ENCODE measurements at regions not wholly inside any gene's neighbourhood (a gene's known extent, or its start where the extent isn't known, plus 50 kb on each side); places are given as distances from the start of the nearest gene placed in this dataset.

DNA sequence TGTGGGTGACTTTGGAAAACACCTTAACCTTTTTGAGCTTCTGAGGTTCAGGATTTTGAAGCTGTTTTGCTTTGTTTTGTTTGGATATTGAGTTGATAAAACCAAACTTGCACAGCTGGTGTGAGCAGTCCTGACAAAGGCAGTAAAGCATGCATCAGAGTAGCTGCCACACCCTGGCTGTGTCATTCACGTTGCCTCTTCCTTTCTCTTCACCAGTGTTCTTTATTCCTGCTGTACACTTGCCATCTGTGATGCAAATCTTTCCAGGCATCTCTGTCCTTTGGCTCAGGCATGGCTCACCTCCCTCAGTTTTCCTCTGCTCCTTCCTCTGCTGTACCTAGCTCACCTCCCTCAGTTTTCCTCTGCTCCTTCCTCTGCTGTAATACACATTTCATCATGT, 1850.2 kb upstream of the AGA start:
- Histone ChIP-seq H3K36me3 (ENCODE audit: insufficient read depth, low read length) (no peaks in the 10 kb centered on the region), H3K9me3 (ENCODE audit: insufficient read depth, low read depth, low read length) (no peaks in the 10 kb centered on the region), H3K9ac (ENCODE audit: low read length) (no peak overlapping the region), H3K27ac (ENCODE audit: low read depth, low read length) (no peak overlapping the region), H3K4me1 (ENCODE audit: insufficient read depth, low read length) (no peaks in the 10 kb centered on the region), H3K4me2 (ENCODE audit: low read length) (no peak overlapping the region), H3K4me3 (ENCODE audit: insufficient read depth, low read depth, low read length) (no peak overlapping the region), H2AFZ (ENCODE audit: low read depth, low read length) (no peak overlapping the region), H3K27me3 (ENCODE audit: insufficient read depth, low read length) (no peaks in the 10 kb centered on the region), H3K79me2 (ENCODE audit: insufficient read depth, low read length) (no peaks in the 10 kb centered on the region), H4K20me1 (ENCODE audit: insufficient read depth, low read length) (no peaks in the 10 kb centered on the region)
- no peak overlapping the region for H3K4me3 Mint-ChIP-seq (ENCODE audit: unreplicated experiment)
- H3K27ac Mint-ChIP-seq (ENCODE audit: unreplicated experiment): no peak overlapping the region
- no peaks in the 10 kb centered on the region for H3K36me3 Mint-ChIP-seq (ENCODE audit: low read depth, unreplicated experiment)
- no peak for FAIRE-seq
- H3K27me3 Mint-ChIP-seq (ENCODE audit: low read depth, unreplicated experiment): no peaks in the 10 kb centered on the region
- DNase-seq (ENCODE audit: low read depth): no peak
- H3K4me1 Mint-ChIP-seq (ENCODE audit: low read depth, unreplicated experiment): peaks cover 2% of the 10 kb centered on the region
- no peak for TF ChIP-seq EZH2 (IDR thresholded peaks at IDR 0.05; ENCODE audit: insufficient read depth, low read length)
- TF ChIP-seq, protein P1, sequence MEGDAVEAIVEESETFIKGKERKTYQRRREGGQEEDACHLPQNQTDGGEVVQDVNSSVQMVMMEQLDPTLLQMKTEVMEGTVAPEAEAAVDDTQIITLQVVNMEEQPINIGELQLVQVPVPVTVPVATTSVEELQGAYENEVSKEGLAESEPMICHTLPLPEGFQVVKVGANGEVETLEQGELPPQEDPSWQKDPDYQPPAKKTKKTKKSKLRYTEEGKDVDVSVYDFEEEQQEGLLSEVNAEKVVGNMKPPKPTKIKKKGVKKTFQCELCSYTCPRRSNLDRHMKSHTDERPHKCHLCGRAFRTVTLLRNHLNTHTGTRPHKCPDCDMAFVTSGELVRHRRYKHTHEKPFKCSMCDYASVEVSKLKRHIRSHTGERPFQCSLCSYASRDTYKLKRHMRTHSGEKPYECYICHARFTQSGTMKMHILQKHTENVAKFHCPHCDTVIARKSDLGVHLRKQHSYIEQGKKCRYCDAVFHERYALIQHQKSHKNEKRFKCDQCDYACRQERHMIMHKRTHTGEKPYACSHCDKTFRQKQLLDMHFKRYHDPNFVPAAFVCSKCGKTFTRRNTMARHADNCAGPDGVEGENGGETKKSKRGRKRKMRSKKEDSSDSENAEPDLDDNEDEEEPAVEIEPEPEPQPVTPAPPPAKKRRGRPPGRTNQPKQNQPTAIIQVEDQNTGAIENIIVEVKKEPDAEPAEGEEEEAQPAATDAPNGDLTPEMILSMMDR (IDR thresholded peaks at IDR 0.05; ENCODE audit: insufficient read depth, low read depth, low read length): no peak
- H3K9me3 Mint-ChIP-seq (ENCODE audit: unreplicated experiment): peaks cover 4% of the 10 kb centered on the region

DNA sequence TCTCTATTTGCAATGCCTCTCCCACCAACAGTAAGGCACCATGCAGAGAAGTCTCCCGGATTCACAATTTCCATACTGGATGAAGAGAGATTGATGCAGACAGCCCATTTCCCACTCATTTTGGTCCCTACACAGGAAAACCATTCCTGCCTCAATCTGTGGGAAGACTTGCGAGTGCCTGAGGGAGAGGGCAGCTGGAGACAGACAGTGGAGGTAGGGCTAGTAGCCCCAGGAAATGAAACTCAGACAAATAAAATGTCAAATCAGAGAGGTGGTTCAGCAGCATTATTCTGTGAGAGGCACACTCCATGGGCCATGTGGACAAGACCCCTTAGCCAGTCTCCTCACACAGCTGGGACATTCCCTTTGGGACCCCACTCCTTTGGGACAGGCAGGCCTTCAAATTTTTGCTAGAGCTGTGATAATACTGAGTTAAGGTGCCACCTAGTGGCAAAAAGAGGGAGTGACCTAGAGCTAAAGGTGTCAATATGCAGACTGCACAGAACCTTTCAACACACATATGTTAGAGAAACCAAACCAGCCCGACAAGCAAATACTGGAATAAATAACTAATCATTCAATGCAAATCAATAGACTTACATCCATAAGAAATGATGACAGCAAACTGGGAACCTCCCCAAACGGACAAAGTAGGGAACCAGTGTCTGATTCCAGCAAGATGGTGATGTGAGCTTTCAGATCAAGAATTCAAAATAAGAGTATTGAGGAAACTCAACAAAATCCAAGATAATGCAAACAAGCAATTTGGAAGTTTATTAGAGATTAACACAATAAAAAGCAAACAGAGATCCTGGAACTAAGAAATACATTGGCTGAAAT, 1865.3 kb upstream of the AGA start:
- H3K36me3 Mint-ChIP-seq (ENCODE audit: low read depth, unreplicated experiment): no peaks in the 10 kb centered on the region

More for the DNA sequence above, 1865.3 kb upstream of the AGA start:
- Mint-ChIP-seq H3K27me3 (ENCODE audit: low read depth, unreplicated experiment) (no peaks in the 10 kb centered on the region), H3K9me3 (ENCODE audit: unreplicated experiment) (peaks cover 4% of the 10 kb centered on the region), H3K27ac (ENCODE audit: unreplicated experiment) (no peak overlapping the region), H3K4me3 (ENCODE audit: unreplicated experiment) (no peak overlapping the region), H3K4me1 (ENCODE audit: low read depth, unreplicated experiment) (peaks cover 1% of the 10 kb centered on the region)
- DNase-seq (ENCODE audit: low read depth) (peak; percentile 2), FAIRE-seq (no peak)
- peak overlapping the region; percentile 8 for H2AFZ ChIP-seq (ENCODE audit: low read depth, low read length)
- TF ChIP-seq, protein P1 (IDR thresholded peaks at IDR 0.05; ENCODE audit: insufficient read depth, low read depth, low read length): peak; percentile 74
- TF ChIP-seq EZH2 (IDR thresholded peaks at IDR 0.05; ENCODE audit: insufficient read depth, low read length): no peak
- H3K4me1 ChIP-seq (ENCODE audit: insufficient read depth, low read length): no peaks in the 10 kb centered on the region
- H3K4me2 ChIP-seq (ENCODE audit: low read length): no peak overlapping the region
- H3K79me2 ChIP-seq (ENCODE audit: insufficient read depth, low read length): no peaks in the 10 kb centered on the region
- H3K27me3 ChIP-seq (ENCODE audit: insufficient read depth, low read length): no peaks in the 10 kb centered on the region
- no peak overlapping the region for H3K9ac ChIP-seq (ENCODE audit: low read length)
- H3K27ac ChIP-seq (ENCODE audit: low read depth, low read length): no peak overlapping the region
- H4K20me1 ChIP-seq (ENCODE audit: insufficient read depth, low read length): no peaks in the 10 kb centered on the region
- no peaks in the 10 kb centered on the region for H3K9me3 ChIP-seq (ENCODE audit: insufficient read depth, low read depth, low read length)
- H3K4me3 ChIP-seq (ENCODE audit: insufficient read depth, low read depth, low read length): no peak overlapping the region
- H3K36me3 ChIP-seq (ENCODE audit: insufficient read depth, low read length): no peaks in the 10 kb centered on the region
